Tibial nerve (tissue), 4 donors: ENCODE measurements at regions not wholly inside any gene's neighbourhood (a gene's known extent, or its start where the extent isn't known, plus 50 kb on each side); places are given as distances from the start of the nearest gene placed in this dataset.
"Not testable (repeated sequence)": the region's sequence is repeated elsewhere in the genome, so short reads cannot be mapped to it uniquely, and the experiment has no call there.

Source experiments
- DNase-seq, 2 donors: peaks; one replicate each; pipeline ENCODE4 v3.0.0-alpha.2; 2019; ENCODE audit warnings: low spot score in 2 of 2
- H3K27ac ChIP-seq, 4 donors: fragments of 200-600 bp; sonication (generic) in 3 of 4; one replicate each; pipeline ENCODE4 v1.5.1; 2017 to 2019; ENCODE audit warnings: mild to moderate bottlenecking in 1 of 4
- H3K27me3 ChIP-seq, 2 donors: fragments of 200-600 bp; sonication (generic) in 1 of 2; one replicate each; pipeline versions ENCODE4 v1.5.1 to v1.6.0; 2017 to 2019
- H3K36me3 ChIP-seq, 3 donors: fragments of 200-600 bp; sonication (generic); one replicate each; pipeline ENCODE4 v1.5.1; 2018 to 2019
- H3K4me1 ChIP-seq, 4 donors: fragments of 200-600 bp; sonication (generic) in 3 of 4; one replicate each; pipeline ENCODE4 v1.5.1; 2017 to 2019
- H3K4me3 ChIP-seq, 4 donors: fragments of 200-600 bp; sonication (generic) in 3 of 4; one replicate each; pipeline ENCODE4 v1.5.1; 2017 to 2019; ENCODE audit warnings: mild to moderate bottlenecking in 1 of 4, moderate library complexity in 1 of 4
- H3K9me3 ChIP-seq, 4 donors: fragments of 200-600 bp; sonication (generic) in 3 of 4; one replicate each; pipeline ENCODE4 v1.5.1; 2017 to 2019
- WGBS, 2 donors: methylation state at CpG; one replicate each; pipeline ENCODE4 v1.1.5; 2018; 5-methylcytosine and 5-hydroxymethylcytosine counted together

GRCh38 chr7:55706451-55707195 is 134.3 kb upstream of the VOPP1 start:
- not testable (repeated sequence) for H3K9me3 ChIP-seq, H3K4me3 ChIP-seq, H3K4me1 ChIP-seq, H3K27ac ChIP-seq, H3K36me3 ChIP-seq, H3K27me3 ChIP-seq, DNase-seq
- WGBS, 2 donors = 71 to 94% methylated on average over 3 to 5 of the region's 5 CpGs

GRCh38 chr7:55705728-55706450 is 133.6 kb upstream of the VOPP1 start:
- not testable (repeated sequence) for H3K36me3 ChIP-seq, H3K27me3 ChIP-seq, H3K27ac ChIP-seq, H3K4me1 ChIP-seq, H3K4me3 ChIP-seq, H3K9me3 ChIP-seq, DNase-seq
- WGBS, 2 donors = 83 to 86% methylated on average over 5 of the region's 5 CpGs

DNA sequence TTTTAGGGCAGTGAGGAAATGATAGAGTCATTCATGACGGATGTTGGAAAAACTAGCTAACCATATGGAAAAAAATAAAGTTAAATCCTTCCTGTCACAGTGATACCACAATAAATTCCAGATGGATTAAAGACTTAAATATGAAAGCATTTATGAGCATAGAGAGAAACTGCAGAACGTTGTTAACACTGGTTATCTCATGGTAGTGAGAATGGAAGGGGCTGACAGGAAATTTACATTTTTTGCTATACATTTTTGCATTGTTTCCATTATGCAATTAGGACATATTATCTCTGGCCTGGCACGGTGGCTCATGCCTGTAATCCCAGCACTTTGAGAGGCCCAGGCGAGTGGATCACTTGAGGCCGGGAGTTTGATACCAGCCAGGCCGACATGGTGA is 130.5 kb upstream of the VOPP1 start:
- H3K4me1 ChIP-seq, H3K36me3 ChIP-seq, H3K4me3 ChIP-seq, H3K9me3 ChIP-seq, H3K27me3 ChIP-seq, DNase-seq, H3K27ac ChIP-seq: not testable (repeated sequence)
- WGBS, 2 donors = 77 to 82% methylated on average over 6 of the region's 6 CpGs

GRCh38 chr7:55699450-55699842 is 127.1 kb upstream of the VOPP1 start:
- not testable (repeated sequence) for H3K9me3 ChIP-seq, H3K27me3 ChIP-seq, DNase-seq, H3K4me1 ChIP-seq, H3K36me3 ChIP-seq, H3K27ac ChIP-seq, H3K4me3 ChIP-seq
- WGBS, 2 donors = 86% methylated on average over 5 of the region's 5 CpGs

- H3K4me1 ChIP-seq, H3K27me3 ChIP-seq, DNase-seq, H3K36me3 ChIP-seq, H3K27ac ChIP-seq, H3K9me3 ChIP-seq, H3K4me3 ChIP-seq: not testable (repeated sequence)
- 59 to 72% methylated on average over 10 to 14 of the region's 14 CpGs for WGBS, 2 donors
These were observed 126.5 kb upstream of the VOPP1 start for GRCh38 chr7:55698607-55699449.

- DNase-seq, H3K27me3 ChIP-seq, H3K36me3 ChIP-seq, H3K27ac ChIP-seq, H3K4me3 ChIP-seq, H3K4me1 ChIP-seq, H3K9me3 ChIP-seq: not testable (repeated sequence)
- WGBS, 2 donors = 32 to 37% methylated on average over 5 to 6 of the region's 6 CpGs
These were observed 123.8 kb upstream of the VOPP1 start for GRCh38 chr7:55695893-55696701.

GRCh38 chr7:55694484-55694883 is 122.2 kb upstream of the VOPP1 start:
- H3K4me1 ChIP-seq, H3K36me3 ChIP-seq, H3K4me3 ChIP-seq, H3K27ac ChIP-seq, DNase-seq, H3K27me3 ChIP-seq, H3K9me3 ChIP-seq: not testable (repeated sequence)
- 54 to 71% methylated on average over 5 of the region's 5 CpGs for WGBS, 2 donors

- DNase-seq, H3K4me3 ChIP-seq: not testable (repeated sequence)
- 33 to 35% methylated on average over 12 to 17 of the region's 17 CpGs for WGBS, 2 donors
These were observed 116.7 kb upstream of the VOPP1 start for GRCh38 chr7:55688684-55689681.

GRCh38 chr7:55688261-55688660 is 116.0 kb upstream of the VOPP1 start:
- H3K36me3 ChIP-seq, H3K4me1 ChIP-seq, H3K27ac ChIP-seq, H3K4me3 ChIP-seq, H3K9me3 ChIP-seq, H3K27me3 ChIP-seq, DNase-seq: not testable (repeated sequence)
- WGBS, 2 donors = 60 to 64% methylated on average over 3 of the region's 3 CpGs

More at GRCh38 chr7:55688684-55689681, 116.7 kb upstream of the VOPP1 start:
- not testable (repeated sequence) for H3K4me1 ChIP-seq, H3K9me3 ChIP-seq, H3K27me3 ChIP-seq, H3K36me3 ChIP-seq
- H3K27ac ChIP-seq = peak overlapping the region in 1 of 4 donors; percentile 33

DNA sequence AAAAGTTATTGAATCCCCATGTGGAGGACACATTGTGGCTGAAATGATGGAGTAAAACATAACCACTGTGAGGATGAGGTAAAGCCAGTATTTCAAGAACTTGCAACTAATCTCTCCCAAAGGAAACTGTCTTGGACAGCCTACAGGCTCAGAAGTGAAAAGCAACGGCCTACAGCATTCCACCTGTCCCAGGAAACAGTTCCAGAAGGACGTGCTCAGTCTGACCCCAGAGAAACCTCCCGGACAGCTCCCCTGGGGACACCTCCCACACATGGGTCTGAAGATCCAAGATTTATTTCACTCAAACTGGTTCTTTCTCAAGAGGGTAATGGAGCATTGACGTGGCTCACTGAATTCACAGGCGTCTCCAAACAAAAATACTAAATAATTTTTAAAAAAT is 115.0 kb upstream of the VOPP1 start:
- not testable (repeated sequence) for H3K4me3 ChIP-seq, H3K9me3 ChIP-seq, H3K27me3 ChIP-seq, DNase-seq, H3K4me1 ChIP-seq, H3K27ac ChIP-seq, H3K36me3 ChIP-seq
- 91 to 93% methylated on average over 2 to 3 of the region's 5 CpGs for WGBS, 2 donors

DNA sequence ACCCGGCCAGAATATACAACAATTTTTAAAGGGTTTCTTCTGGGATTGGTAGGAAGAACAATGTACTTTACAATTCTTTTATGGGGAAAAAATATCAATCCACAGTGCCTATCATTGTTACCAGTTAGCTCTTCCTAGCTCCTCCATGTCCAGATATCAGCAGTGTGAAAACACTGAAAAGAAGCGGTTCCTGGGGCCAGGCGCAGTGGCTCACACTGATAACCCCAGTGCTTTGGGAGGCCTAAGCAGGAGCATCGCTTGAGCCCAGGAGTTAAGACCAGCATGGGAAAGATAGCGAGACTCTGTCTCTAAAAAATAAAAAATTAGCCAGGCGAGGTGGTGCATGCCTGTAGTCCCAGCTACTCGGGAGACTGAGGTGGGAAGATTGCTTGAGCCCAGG is 114.5 kb upstream of the VOPP1 start:
- H3K27me3 ChIP-seq, H3K9me3 ChIP-seq, H3K27ac ChIP-seq, H3K36me3 ChIP-seq, H3K4me1 ChIP-seq, H3K4me3 ChIP-seq, DNase-seq: not testable (repeated sequence)
- WGBS, 2 donors = 92 to 96% methylated on average over 7 of the region's 7 CpGs

DNA sequence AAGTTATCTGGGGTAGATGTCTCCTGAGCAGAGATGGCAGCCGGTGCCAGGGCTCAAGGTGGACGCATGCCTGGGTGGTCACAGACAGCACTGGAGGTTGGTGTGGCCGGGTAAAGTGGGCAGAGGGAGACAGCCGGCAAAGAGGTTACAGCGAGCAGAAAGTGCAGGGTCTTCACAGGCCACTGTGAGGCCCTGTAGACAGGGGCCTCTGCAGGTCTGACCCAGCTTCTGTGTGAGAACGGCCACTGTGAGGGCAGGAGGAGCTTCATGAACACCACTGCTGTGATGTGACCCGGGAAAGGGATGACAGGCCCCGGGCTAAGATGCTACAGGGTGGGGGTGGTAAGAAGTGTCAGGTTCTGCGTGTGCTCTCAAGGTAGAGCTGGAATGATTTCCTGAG is 111.2 kb upstream of the VOPP1 start:
- H3K9me3 ChIP-seq, H3K27ac ChIP-seq, H3K36me3 ChIP-seq, DNase-seq, H3K27me3 ChIP-seq, H3K4me3 ChIP-seq, H3K4me1 ChIP-seq: not testable (repeated sequence)
- 71 to 78% methylated on average over 9 of the region's 9 CpGs for WGBS, 2 donors
